NCI-H2171 treated with DMSO at 0.1 percent for 48 hours (cell line): ENCODE measurements at regions not wholly inside any gene's neighbourhood (a gene's known extent, or its start where the extent isn't known, plus 50 kb on each side); places are given as distances from the start of the nearest gene placed in this dataset.

Source experiments
- DNase-seq: peaks from one replicate; lab custom pipeline; 2025; lab: John Stamatoyannopoulos, UW

DNA sequence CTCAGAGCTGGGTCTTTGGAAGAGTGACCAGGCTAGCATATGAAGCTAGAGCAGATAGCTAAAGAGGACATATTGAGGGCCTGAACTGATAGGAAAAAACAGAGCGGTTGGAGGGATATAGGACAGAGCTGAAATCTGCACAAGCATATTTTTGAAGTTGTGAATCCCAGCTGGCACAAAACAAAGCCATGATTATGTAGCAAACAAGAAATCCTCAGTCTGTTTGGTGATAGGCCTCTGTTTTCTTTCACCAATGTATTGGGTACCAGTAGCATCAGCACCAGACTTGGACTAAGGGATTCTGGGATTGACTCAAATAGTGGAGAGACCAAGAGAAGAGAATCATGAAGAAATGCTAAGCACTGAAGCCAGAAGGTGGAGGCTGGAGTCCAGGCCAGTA, 151.0 kb downstream of the FAM43A start:
- DNase-seq = no peak

GRCh38 chr3:194837457-194838127, 151.9 kb downstream of the FAM43A start:
- DNase-seq = no peak

DNA sequence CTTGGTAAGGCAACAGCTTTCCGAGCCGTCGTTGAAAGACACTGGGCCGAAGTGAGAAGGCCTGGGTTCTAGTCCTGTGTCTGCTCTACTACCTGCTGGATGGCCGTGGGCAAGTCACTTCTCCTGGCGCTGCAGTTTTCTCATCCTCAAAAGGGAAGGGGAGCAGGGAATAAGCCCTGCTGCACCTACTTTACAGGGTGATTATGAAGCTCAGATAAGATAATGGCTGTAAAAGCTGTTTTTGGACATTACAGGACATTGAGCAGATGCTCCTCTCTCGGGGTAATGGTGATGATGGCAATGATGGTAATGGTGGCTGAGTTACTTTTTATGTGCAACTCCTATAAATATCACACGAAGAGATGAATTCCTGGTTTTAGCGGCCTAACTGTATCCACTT, 152.6 kb downstream of the FAM43A start:
- DNase-seq = no peak

GRCh38 chr3:194840661-194841514, 155.2 kb downstream of the FAM43A start:
- no peak for DNase-seq

GRCh38 chr3:194841515-194841841, 155.8 kb downstream of the FAM43A start:
- no peak for DNase-seq

DNA sequence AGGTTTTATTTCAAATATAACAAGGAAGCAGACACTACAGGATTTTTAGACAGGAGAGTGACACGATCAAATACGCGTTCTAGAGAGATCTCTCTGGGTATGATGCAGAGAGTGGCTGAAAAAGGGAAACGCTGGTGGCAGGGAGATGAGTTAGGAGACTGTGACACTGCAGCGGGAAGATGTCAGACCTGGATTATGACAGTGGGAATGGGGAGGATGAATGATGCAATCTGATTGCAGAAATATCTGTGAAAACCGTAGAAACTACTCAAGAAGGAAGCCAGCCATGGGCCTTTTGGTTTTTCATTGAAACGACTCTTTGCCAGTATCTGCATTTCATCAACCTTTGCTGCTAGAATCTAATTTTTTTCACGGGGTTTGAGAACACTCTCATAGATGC, 157.9 kb downstream of the FAM43A start:
- no peak for DNase-seq

DNA sequence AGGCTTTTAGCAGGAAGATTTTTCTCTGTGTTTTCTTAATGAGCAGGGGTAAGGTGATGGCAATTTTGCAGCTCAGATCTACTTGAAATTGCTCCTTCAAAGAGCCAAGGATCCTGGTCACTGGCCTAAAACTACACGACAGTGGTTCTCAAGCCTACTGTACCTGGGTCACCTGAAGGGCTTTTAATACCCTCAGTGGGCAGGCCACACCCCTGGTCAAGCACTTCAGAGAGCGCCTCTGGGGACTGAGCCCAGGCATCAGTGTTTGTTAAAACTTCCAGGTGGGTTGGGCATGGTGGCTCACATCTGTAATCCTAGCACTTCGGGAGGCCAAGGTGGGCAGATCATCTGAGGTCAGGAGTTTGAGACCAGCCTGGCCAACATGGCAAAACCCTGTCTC, 158.4 kb downstream of the FAM43A start:
- no peak for DNase-seq

- no peak for DNase-seq
Observed at GRCh38 chr3:194849166-194849875, 163.6 kb downstream of the FAM43A start.

DNA sequence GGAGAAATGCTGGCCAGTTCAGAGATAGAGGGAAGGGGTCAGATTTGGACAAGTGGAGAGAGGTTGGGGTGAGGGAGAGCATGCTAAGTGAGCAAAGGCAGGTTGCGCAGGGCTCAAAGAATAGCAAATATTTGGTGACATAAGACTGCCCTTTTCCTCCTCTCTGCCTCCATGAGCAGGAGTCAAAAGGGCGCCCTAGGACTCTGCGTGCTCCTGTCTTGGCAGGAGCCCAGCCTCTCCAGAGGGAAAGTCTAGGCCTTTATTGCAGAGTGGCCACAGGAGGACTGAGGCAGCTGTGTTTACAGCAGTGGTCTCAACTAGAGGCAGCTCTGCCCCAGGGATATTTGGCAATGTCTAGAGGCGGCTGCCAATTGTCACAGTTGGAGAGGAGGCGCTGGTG, 165.6 kb downstream of the FAM43A start:
- DNase-seq = no peak

- no peak for DNase-seq
Observed at GRCh38 chr3:194851941-194852340, 166.3 kb downstream of the FAM43A start.

DNA sequence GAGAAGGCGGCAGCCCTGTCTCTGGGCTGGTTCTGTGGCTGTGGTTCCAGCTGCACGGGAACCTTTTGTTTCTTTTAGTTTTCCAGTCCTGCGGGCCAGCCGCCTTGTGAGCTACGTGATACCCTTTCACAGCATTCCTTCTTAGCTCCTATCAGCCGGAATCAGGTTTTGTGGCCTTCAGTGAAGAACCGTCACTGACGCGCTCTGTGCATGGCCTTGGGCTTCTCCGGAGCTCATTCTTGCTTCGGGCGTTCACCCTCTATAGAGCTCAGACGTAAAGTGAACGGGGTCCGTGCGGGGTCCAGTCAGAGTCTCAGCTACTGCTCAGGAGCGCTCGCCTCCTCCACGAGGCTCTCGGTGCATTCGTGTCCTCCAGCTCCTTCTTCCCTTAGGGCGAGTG, 166.7 kb downstream of the FAM43A start:
- no peak for DNase-seq

GRCh38 chr3:194852831-194853508, 167.3 kb downstream of the FAM43A start:
- DNase-seq = peak; percentile 32

- DNase-seq = no peak
Observed at GRCh38 chr3:194854206-194854605, 168.5 kb downstream of the FAM43A start.

GRCh38 chr3:194854659-194855390, 169.1 kb downstream of the FAM43A start:
- no peak for DNase-seq

GRCh38 chr3:194856296-194856695, 170.6 kb downstream of the FAM43A start:
- no peak for DNase-seq

DNA sequence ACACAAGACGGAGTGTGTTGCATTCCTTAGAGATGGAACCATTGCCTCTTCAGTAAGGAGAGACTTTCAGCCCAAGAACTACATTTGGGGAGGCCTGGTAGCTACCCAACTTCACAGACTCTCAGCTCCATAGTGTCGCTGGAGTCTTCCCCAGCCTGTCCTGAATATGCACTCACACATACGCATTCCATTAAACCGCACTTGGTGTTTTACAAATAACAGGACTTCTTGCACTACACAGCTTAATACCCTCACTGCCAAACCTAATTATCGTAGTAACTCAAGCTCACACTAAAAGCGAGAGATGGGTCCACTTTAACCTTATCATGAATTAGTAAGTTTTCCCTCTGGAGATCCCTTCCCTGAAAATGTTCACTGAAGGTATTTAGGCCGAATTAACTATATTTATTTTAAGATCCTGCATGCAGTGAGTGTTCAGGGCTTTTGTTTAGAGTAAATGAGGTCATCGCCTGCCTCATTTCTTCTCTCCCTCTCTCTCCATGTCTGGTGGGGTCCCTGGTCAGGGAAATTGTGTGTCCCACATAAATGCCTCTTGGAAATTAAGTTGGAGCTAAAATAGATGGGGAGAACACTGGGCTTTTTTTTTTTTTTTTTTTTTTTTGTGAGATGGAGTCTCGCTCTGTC, 171.9 kb downstream of the FAM43A start:
- DNase-seq = no peak

DNA sequence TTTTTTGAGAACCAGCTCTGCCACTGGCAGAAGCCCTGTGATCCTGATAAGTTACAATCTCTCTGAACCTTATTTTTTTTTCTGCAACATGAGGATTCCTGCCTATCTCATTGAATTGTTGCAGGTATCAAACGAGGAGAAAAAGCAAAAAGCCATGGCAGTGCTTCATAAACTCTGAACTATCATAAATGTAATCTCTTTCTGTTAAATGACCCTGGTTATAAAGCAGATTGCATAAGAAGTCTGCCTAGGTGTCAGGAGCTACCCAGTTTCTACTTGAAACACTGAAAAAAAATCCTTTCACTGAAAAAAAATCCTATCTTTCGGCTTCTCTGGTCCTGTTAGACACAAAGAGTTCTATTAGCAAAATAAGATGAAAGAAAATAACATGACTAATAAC, 172.7 kb downstream of the FAM43A start:
- DNase-seq = no peak

DNA sequence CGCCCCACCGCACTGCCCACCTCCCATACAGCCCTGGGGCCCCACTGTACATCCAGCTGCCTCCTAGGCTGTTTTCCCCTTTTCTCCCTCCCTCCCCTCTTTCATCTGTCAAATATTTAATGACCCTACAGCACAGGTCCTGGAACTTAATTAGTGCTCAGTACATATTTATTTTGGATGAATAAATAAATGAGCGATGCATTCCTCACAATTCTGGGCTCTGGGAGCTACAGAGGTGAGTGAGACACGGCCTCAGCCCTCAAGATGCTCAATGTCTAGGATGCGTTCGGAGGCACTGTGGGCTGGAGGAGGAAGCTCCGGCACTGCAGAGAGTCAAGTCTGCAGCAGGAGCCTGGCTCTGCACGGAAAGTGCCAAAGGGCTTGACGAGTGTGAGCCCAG, 175.0 kb downstream of the FAM43A start:
- DNase-seq = no peak

DNA sequence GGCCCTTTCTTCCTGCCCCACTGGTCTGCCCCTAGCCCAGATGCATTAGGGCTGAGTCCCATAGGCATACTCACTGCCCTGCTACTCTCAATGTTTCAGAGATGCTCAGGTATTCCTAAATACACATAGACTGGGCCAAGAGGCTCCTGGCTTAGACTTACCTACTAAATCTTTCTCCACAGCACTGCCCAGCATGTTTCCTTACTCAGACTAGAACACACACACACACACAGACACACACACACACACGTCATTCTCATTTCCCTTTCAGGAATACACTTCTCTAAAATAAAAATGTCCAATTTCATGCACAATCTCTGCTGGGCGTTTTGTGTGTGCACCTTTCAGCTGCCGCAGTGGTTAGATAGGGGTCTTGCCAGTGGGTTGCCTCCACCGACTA, 175.7 kb downstream of the FAM43A start:
- DNase-seq = no peak

GRCh38 chr3:194865061-194865460, 179.4 kb downstream of the FAM43A start:
- DNase-seq = no peak

- no peak for DNase-seq
Observed at GRCh38 chr3:194865615-194866014, 179.9 kb downstream of the FAM43A start.
